ENCODE measurements at regions not wholly inside any gene's neighbourhood (a gene's known extent, or its start where the extent isn't known, plus 50 kb on each side); places are given as distances from the start of the nearest gene placed in this dataset.

DNA sequence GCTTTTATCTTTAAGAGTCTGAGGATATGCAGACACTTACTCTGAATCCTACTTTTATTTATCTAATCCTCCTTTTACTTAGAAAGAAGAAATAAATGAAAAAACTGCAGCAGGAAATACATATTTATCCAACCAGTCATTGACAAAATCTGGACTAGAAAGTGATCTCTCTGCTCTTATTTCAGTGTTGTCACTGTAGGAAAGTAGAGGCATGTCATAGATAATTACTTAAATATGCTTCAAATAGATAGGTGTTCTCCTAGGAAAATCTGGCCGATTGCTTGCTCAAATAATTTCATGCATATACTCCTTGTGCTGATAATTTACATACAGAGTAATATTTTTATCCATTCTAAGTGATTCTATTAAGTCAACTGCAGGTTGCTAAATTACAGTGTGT lies 2001.9 kb upstream of the C9orf72 start:
- TF ChIP-seq MEF2A (IDR thresholded peaks at IDR 0.05; ENCODE audit: control insufficient read depth, low read depth, low read length) (no peak), HDAC6 (IDR thresholded peaks at IDR 0.05; ENCODE audit: low read depth, low read length) (no peak), BDP1 (IDR thresholded peaks at IDR 0.05; ENCODE audit: insufficient read depth, insufficient read length) (no peak), GATAD2B (IDR thresholded peaks at IDR 0.05; ENCODE audit: borderline replicate concordance) (no peak), SP1 (CRISPR knock-in tag; IDR thresholded peaks at IDR 0.05) (no peak), ATF1 (CRISPR knock-in tag; IDR thresholded peaks at IDR 0.05) (no peak), ATF1 (tag; IDR thresholded peaks at IDR 0.05) (no peak), RFX1 (IDR thresholded peaks at IDR 0.05) (no peak), POLR2G (IDR thresholded peaks at IDR 0.05; ENCODE audit: low read depth, low read length) (no peak)

Data from K562 (cell line).